HL-60 (cell line): ENCODE measurements at regions not wholly inside any gene's neighbourhood (a gene's known extent, or its start where the extent isn't known, plus 50 kb on each side); places are given as distances from the start of the nearest gene placed in this dataset.

ENCODE experiments used
- CTCF ChIP-seq: IDR thresholded peaks from one replicate; pipeline ENCODE4 v1.5.1; 2011; ENCODE audit warnings: low read length, control low read depth, inconsistent platforms; ENCODE audit not compliant: insufficient read depth
- SPI1 ChIP-seq: IDR thresholded peaks from 2 replicates; pipeline ENCODE4 v1.6.1; 2012; ENCODE audit warnings: low read depth, mild to moderate bottlenecking, borderline replicate concordance

GRCh38 chrX:16284842-16285241 lies 117.6 kb downstream of the MAGEB17 start:
- no peak for TF ChIP-seq CTCF
- TF ChIP-seq SPI1: no peak
